ENCODE measurements at regions not wholly inside any gene's neighbourhood (a gene's known extent, or its start where the extent isn't known, plus 50 kb on each side); places are given as distances from the start of the nearest gene placed in this dataset.

GRCh38 chr10:10093021-10093420 lies 924.7 kb upstream of the CELF2 start:
- H3K27me3 ChIP-seq (ENCODE audit: low read depth): no peaks in the 10 kb centered on the region
- TF ChIP-seq CTCF (IDR thresholded peaks at IDR 0.05): no peak
- H3K4me3 ChIP-seq: no peak overlapping the region
- ATAC-seq (no peak), DNase-seq (no peak)
- H3K36me3 ChIP-seq: no peaks in the 10 kb centered on the region
- no peaks in the 10 kb centered on the region for H3K4me1 ChIP-seq
- H3K27ac ChIP-seq: no peak overlapping the region
- H3K9me3 ChIP-seq: no peaks in the 10 kb centered on the region
- intact Hi-C loops (cut with DNase I): no loop called here

GRCh38 chr10:10094691-10095090 lies 923.0 kb upstream of the CELF2 start:
- ATAC-seq (no peak), DNase-seq (no peak)
- Histone ChIP-seq H3K9me3 (no peaks in the 10 kb centered on the region), H3K36me3 (no peaks in the 10 kb centered on the region), H3K4me3 (no peak overlapping the region), H3K4me1 (no peaks in the 10 kb centered on the region), H3K27ac (no peak overlapping the region), H3K27me3 (ENCODE audit: low read depth) (no peaks in the 10 kb centered on the region)
- intact Hi-C loops (cut with DNase I): no loop called here
- no peak for TF ChIP-seq CTCF (IDR thresholded peaks at IDR 0.05)

GRCh38 chr10:10096296-10096695 lies 921.4 kb upstream of the CELF2 start:
- no peak for ATAC-seq

GRCh38 chr10:10096898-10097297 lies 920.8 kb upstream of the CELF2 start:
- TF ChIP-seq CTCF (IDR thresholded peaks at IDR 0.05): no peak
- ATAC-seq: no peak
- no peak for DNase-seq
- no peak overlapping the region for H3K4me3 ChIP-seq
- H3K27me3 ChIP-seq (ENCODE audit: low read depth): no peaks in the 10 kb centered on the region
- no peak overlapping the region for H3K27ac ChIP-seq
- H3K36me3 ChIP-seq: no peaks in the 10 kb centered on the region
- intact Hi-C loops (cut with DNase I): no loop called here
- H3K4me1 ChIP-seq: no peaks in the 10 kb centered on the region
- no peaks in the 10 kb centered on the region for H3K9me3 ChIP-seq

More at GRCh38 chr10:10096296-10096695, 921.4 kb upstream of the CELF2 start:
- DNase-seq: no peak
- H3K4me1 ChIP-seq: no peaks in the 10 kb centered on the region
- no peaks in the 10 kb centered on the region for H3K27me3 ChIP-seq (ENCODE audit: low read depth)
- H3K9me3 ChIP-seq: no peaks in the 10 kb centered on the region
- intact Hi-C loops (cut with DNase I): no loop called here
- TF ChIP-seq CTCF (IDR thresholded peaks at IDR 0.05): no peak
- no peaks in the 10 kb centered on the region for H3K36me3 ChIP-seq
- H3K27ac ChIP-seq: no peak overlapping the region
- H3K4me3 ChIP-seq: no peak overlapping the region

GRCh38 chr10:10101106-10101505 lies 916.6 kb upstream of the CELF2 start:
- H3K27me3 ChIP-seq (ENCODE audit: low read depth): no peaks in the 10 kb centered on the region
- DNase-seq: no peak
- no peak for ATAC-seq
- no peak for TF ChIP-seq CTCF (IDR thresholded peaks at IDR 0.05)
- H3K27ac ChIP-seq: no peak overlapping the region
- H3K36me3 ChIP-seq: no peaks in the 10 kb centered on the region
- peaks cover 4% of the 10 kb centered on the region for H3K9me3 ChIP-seq
- H3K4me3 ChIP-seq: no peak overlapping the region
- no peaks in the 10 kb centered on the region for H3K4me1 ChIP-seq
- intact Hi-C loops (cut with DNase I): no loop called here
